Breast epithelium (tissue), 3 donors: ENCODE measurements at regions not wholly inside any gene's neighbourhood (a gene's known extent, or its start where the extent isn't known, plus 50 kb on each side); places are given as distances from the start of the nearest gene placed in this dataset.

Experiments
- POLR2AphosphoS5 ChIP-seq, 3 donors: sonication (generic); formaldehyde crosslinking; IDR thresholded peaks; one replicate each; pipeline ENCODE4 v1.6.1; 2017; ENCODE audit warnings: antibody characterized with exemption in 3 of 3
- TF ChIP-seq, protein P1 (sequence below), 3 donors: fragments of 450-650 bp; IDR thresholded peaks; one replicate each; pipeline ENCODE4 v1.5.1; 2016 to 2017; ENCODE audit warnings: antibody characterized with exemption in 3 of 3, mild to moderate bottlenecking in 3 of 3, moderate library complexity in 3 of 3

- TF ChIP-seq, protein P1, sequence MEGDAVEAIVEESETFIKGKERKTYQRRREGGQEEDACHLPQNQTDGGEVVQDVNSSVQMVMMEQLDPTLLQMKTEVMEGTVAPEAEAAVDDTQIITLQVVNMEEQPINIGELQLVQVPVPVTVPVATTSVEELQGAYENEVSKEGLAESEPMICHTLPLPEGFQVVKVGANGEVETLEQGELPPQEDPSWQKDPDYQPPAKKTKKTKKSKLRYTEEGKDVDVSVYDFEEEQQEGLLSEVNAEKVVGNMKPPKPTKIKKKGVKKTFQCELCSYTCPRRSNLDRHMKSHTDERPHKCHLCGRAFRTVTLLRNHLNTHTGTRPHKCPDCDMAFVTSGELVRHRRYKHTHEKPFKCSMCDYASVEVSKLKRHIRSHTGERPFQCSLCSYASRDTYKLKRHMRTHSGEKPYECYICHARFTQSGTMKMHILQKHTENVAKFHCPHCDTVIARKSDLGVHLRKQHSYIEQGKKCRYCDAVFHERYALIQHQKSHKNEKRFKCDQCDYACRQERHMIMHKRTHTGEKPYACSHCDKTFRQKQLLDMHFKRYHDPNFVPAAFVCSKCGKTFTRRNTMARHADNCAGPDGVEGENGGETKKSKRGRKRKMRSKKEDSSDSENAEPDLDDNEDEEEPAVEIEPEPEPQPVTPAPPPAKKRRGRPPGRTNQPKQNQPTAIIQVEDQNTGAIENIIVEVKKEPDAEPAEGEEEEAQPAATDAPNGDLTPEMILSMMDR (IDR thresholded peaks at IDR 0.05): no peak
- TF ChIP-seq POLR2AphosphoS5 (IDR thresholded peaks at IDR 0.05): no peak
Observed at GRCh38 chr10:33706191-33706590, 371.7 kb upstream of the NRP1 start.
